Glutamatergic neuron (in vitro differentiated cells): ENCODE measurements at regions not wholly inside any gene's neighbourhood (a gene's known extent, or its start where the extent isn't known, plus 50 kb on each side); places are given as distances from the start of the nearest gene placed in this dataset.
"Not testable (repeated sequence)": the region's sequence is repeated elsewhere in the genome, so short reads cannot be mapped to it uniquely, and the experiment has no call there.

ENCODE experiments used
- DNase-seq: peaks from one replicate; pipeline ENCODE4 v3.0.0; 2022
- H3K27ac Mint-ChIP-seq: one replicate; pipeline ENCODE4 v1.8.0; 2020; ENCODE audit warnings: mild to moderate bottlenecking, mixed read lengths, inconsistent platforms; ENCODE audit not compliant: unreplicated experiment
- H3K27me3 Mint-ChIP-seq: one replicate; pipeline ENCODE4 v1.8.0; 2020; ENCODE audit warnings: mild to moderate bottlenecking, moderate library complexity, mixed read lengths, inconsistent platforms; ENCODE audit not compliant: unreplicated experiment
- H3K36me3 Mint-ChIP-seq: one replicate; pipeline ENCODE4 v1.8.0; 2020; ENCODE audit warnings: mild to moderate bottlenecking, mixed read lengths, inconsistent platforms; ENCODE audit not compliant: unreplicated experiment
- H3K4me1 Mint-ChIP-seq: one replicate; pipeline ENCODE4 v1.8.0; 2020; ENCODE audit warnings: mild to moderate bottlenecking, low read depth, mixed read lengths, inconsistent platforms; ENCODE audit not compliant: unreplicated experiment
- H3K4me3 Mint-ChIP-seq: one replicate; pipeline ENCODE4 v1.8.0; 2020; ENCODE audit warnings: mild to moderate bottlenecking, mixed read lengths, inconsistent platforms; ENCODE audit not compliant: unreplicated experiment
- H3K9me3 Mint-ChIP-seq: one replicate; pipeline ENCODE4 v1.8.0; 2020; ENCODE audit warnings: mild to moderate bottlenecking, moderate library complexity, mixed read lengths, inconsistent platforms; ENCODE audit not compliant: unreplicated experiment
- CTCF ChIP-seq: fragments of 200-600 bp; sonication (generic); IDR thresholded peaks from one replicate; pipeline ENCODE4 v1.5.0; 2021; ENCODE audit not compliant: partially characterized antibody, unreplicated experiment

DNA sequence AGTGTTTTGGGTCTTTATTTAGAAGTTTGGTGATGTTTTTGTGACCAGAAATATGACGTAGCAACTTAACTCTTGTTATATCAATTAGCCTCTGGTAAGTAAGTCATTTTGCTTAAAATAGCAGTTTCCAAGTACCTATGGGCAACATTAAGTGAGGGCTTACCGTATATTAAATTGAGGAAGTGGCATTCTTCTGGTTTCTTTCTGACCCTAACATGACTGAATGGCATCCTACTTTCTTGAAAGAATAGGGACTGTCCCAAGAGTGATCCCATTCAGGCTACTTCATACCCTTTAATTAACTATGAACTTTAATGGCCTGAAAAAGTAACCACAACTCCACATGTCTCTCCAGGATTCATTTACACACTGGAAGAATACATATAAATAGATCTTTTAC, 106.6 kb downstream of the MZT1 start:
- Mint-ChIP-seq H3K36me3 (no peaks in the 10 kb centered on the region), H3K4me3 (no peak overlapping the region)

DNA sequence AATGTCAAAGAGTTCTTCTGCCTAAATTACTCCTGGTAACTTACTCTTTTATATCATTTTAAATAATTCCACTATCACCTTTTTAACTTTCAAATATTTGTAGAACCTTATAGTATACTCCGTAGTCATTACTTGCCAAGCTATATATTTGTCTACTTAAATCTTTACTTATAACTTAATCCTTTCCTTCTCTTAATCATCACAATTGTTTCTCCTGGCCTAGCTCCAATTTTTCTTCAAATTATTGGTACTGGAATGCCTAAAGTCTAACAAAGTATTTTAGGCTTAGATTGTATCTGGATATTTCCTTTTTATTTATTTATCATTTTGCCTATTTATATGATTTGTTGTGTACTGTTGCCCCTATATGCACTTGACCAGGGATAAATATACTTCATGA, 109.5 kb downstream of the MZT1 start:
- Mint-ChIP-seq H3K27ac (no peak overlapping the region), H3K4me3 (no peak overlapping the region), H3K9me3 (no peaks in the 10 kb centered on the region), H3K4me1 (no peaks in the 10 kb centered on the region), H3K36me3 (no peaks in the 10 kb centered on the region), H3K27me3 (no peaks in the 10 kb centered on the region)
- no peak for DNase-seq
- no peak for TF ChIP-seq CTCF

More for the DNA sequence above, 106.6 kb downstream of the MZT1 start:
- peaks cover 1% of the 10 kb centered on the region for H3K27me3 Mint-ChIP-seq
- TF ChIP-seq CTCF, result no peak
- H3K4me1 Mint-ChIP-seq, result no peaks in the 10 kb centered on the region
- H3K27ac Mint-ChIP-seq, result no peak overlapping the region
- no peak for DNase-seq
- H3K9me3 Mint-ChIP-seq, result no peaks in the 10 kb centered on the region

- Mint-ChIP-seq H3K4me3 (no peak overlapping the region), H3K27ac (no peak overlapping the region), H3K27me3 (no peaks in the 10 kb centered on the region), H3K9me3 (no peaks in the 10 kb centered on the region), H3K4me1 (no peaks in the 10 kb centered on the region), H3K36me3 (no peaks in the 10 kb centered on the region)
- no peak for DNase-seq
- no peak for TF ChIP-seq CTCF
Measured at GRCh38 chr13:72617186-72617585, 110.2 kb downstream of the MZT1 start.

DNA sequence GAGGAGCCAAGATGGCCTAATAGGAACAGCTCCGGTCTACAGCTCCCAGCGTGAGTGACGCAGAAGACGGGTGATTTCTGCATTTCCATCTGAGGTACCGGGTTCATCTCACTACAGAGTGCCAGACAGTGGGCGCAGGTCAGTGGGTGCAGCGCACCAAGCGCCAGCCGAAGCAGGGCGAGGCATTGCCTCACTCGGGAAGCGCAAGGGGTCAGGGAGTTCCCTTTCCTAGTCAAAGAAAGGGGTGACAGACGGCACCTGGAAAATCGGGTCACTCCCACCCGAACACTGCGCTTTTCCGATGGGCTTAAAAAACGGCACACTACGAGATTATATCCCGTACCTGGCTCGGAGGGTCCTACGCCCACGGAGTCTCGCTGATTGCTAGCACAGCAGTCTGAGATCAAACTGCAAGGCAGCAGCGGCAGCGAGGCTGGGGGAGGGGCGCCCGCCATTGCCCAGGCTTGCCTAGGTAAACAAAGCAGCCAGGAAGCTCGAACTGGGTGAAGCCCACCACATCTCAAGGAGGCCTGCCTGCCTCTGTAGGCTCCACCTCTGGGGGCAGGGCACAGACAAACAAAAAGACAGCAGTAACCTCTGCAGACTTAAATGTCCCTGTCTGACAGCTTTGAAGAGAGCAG, 117.1 kb downstream of the MZT1 start:
- not testable (repeated sequence) for H3K9me3 Mint-ChIP-seq

GRCh38 chr13:72599178-72599743, 128.2 kb downstream of the MZT1 start:
- no peaks in the 10 kb centered on the region for H3K4me1 Mint-ChIP-seq
- H3K36me3 Mint-ChIP-seq, result no peaks in the 10 kb centered on the region
- no peak overlapping the region for H3K4me3 Mint-ChIP-seq
- H3K27ac Mint-ChIP-seq, result no peak overlapping the region
- H3K9me3 Mint-ChIP-seq, result no peaks in the 10 kb centered on the region
- TF ChIP-seq CTCF, result no peak
- no peak for DNase-seq
- peaks cover 2% of the 10 kb centered on the region for H3K27me3 Mint-ChIP-seq

More for the DNA sequence above, 117.1 kb downstream of the MZT1 start:
- peak overlapping the region; percentile 22 for H3K27ac Mint-ChIP-seq
- H3K4me1 Mint-ChIP-seq, H3K27me3 Mint-ChIP-seq, H3K4me3 Mint-ChIP-seq, DNase-seq, H3K36me3 Mint-ChIP-seq: not testable (repeated sequence)
